A549 (cell line): ENCODE measurements at regions not wholly inside any gene's neighbourhood (a gene's known extent, or its start where the extent isn't known, plus 50 kb on each side); places are given as distances from the start of the nearest gene placed in this dataset.

Experiments used
- CEBPB ChIP-seq, 2 experiments: fragments of >200 bp in 1 of 2; sonication (Bioruptor Twin) in 1 of 2; formaldehyde crosslinking in 1 of 2; IDR thresholded peaks; 2 replicates each; pipeline ENCODE4 v1.6.1; 2012 to 2016
- MYC ChIP-seq: IDR thresholded peaks from 2 replicates; pipeline ENCODE4 v1.6.1; 2012; ENCODE audit warnings: mild to moderate bottlenecking, inconsistent platforms, low read length, improper control_type of control experiment, borderline replicate concordance
- NR3C1 ChIP-seq: fragments of >200 bp; sonication (Bioruptor Twin); formaldehyde crosslinking; IDR thresholded peaks from 3 replicates; pipeline ENCODE4 v1.6.1; 2017
- POLR2A ChIP-seq: IDR thresholded peaks from 2 replicates; pipeline ENCODE4 v1.6.1; 2012; ENCODE audit warnings: mild to moderate bottlenecking, low read length
- RAD21 ChIP-seq, 2 experiments: fragments of >200 bp in 1 of 2; sonication (Bioruptor Twin) in 1 of 2; formaldehyde crosslinking in 1 of 2; IDR thresholded peaks in 1 of 2; conservative IDR thresholded peaks in 1 of 2; 2 replicates in 1 of 2; 3 replicates in 1 of 2; pipeline ENCODE4 v1.6.1; 2012 to 2018; ENCODE audit warnings: inconsistent platforms in 1 of 2
- RFX5 ChIP-seq: fragments of 450-650 bp; IDR thresholded peaks from 2 replicates; pipeline ENCODE4 v1.7.1; 2014; ENCODE audit warnings: antibody characterized with exemption, mild to moderate bottlenecking, moderate library complexity
- TF ChIP-seq, protein P1 (sequence below): fragments of 200-600 bp; sonication (generic); IDR thresholded peaks from 2 replicates; pipeline ENCODE4 v1.6.1; 2016; ENCODE audit warnings: antibody characterized with exemption, mild to moderate bottlenecking, moderate library complexity
- TF ChIP-seq, protein P2 (sequence below): IDR thresholded peaks from 2 replicates; pipeline ENCODE4 v1.6.1; 2012; ENCODE audit warnings: low read depth, borderline replicate concordance
- TF ChIP-seq, protein P3 (sequence below): fragments of >200 bp; sonication (Bioruptor Twin); formaldehyde crosslinking; IDR thresholded peaks from 3 replicates; pipeline ENCODE4 v1.5.1; 2016
- TF ChIP-seq, protein P4 (sequence below): fragments of 450-650 bp; IDR thresholded peaks from 2 replicates; pipeline ENCODE4 v1.6.1; 2014; ENCODE audit warnings: antibody characterized with exemption

DNA sequence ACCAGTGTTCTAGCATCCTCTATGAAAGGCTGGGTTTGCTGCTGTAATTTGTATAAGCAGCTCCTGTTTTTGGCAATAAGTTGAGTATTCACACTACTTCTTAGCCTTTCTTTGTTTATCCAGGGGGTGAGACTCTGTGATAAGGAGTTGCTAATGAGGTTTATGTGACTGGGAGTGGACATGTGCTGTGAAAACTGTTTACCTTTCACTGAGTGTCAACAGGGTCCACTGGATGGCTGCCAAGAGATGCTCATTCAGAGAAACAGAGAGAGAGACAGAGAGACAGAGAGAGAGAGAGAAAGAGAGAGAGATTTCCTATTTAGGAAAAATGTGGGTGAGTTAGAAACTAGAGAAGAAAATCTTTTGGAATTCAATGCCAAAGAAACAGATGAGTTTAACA, 233.9 kb downstream of the CHIC2 start:
- TF ChIP-seq NR3C1: no peak
- TF ChIP-seq, protein P1, sequence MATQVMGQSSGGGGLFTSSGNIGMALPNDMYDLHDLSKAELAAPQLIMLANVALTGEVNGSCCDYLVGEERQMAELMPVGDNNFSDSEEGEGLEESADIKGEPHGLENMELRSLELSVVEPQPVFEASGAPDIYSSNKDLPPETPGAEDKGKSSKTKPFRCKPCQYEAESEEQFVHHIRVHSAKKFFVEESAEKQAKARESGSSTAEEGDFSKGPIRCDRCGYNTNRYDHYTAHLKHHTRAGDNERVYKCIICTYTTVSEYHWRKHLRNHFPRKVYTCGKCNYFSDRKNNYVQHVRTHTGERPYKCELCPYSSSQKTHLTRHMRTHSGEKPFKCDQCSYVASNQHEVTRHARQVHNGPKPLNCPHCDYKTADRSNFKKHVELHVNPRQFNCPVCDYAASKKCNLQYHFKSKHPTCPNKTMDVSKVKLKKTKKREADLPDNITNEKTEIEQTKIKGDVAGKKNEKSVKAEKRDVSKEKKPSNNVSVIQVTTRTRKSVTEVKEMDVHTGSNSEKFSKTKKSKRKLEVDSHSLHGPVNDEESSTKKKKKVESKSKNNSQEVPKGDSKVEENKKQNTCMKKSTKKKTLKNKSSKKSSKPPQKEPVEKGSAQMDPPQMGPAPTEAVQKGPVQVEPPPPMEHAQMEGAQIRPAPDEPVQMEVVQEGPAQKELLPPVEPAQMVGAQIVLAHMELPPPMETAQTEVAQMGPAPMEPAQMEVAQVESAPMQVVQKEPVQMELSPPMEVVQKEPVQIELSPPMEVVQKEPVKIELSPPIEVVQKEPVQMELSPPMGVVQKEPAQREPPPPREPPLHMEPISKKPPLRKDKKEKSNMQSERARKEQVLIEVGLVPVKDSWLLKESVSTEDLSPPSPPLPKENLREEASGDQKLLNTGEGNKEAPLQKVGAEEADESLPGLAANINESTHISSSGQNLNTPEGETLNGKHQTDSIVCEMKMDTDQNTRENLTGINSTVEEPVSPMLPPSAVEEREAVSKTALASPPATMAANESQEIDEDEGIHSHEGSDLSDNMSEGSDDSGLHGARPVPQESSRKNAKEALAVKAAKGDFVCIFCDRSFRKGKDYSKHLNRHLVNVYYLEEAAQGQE: no peak
- TF ChIP-seq RAD21 (conservative IDR thresholded peaks at IDR 0.05 in 1 of 2, IDR thresholded peaks at IDR 0.05 in 1 of 2): no peak
- TF ChIP-seq, protein P2, sequence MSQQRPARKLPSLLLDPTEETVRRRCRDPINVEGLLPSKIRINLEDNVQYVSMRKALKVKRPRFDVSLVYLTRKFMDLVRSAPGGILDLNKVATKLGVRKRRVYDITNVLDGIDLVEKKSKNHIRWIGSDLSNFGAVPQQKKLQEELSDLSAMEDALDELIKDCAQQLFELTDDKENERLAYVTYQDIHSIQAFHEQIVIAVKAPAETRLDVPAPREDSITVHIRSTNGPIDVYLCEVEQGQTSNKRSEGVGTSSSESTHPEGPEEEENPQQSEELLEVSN: no peak
- TF ChIP-seq, protein P3, sequence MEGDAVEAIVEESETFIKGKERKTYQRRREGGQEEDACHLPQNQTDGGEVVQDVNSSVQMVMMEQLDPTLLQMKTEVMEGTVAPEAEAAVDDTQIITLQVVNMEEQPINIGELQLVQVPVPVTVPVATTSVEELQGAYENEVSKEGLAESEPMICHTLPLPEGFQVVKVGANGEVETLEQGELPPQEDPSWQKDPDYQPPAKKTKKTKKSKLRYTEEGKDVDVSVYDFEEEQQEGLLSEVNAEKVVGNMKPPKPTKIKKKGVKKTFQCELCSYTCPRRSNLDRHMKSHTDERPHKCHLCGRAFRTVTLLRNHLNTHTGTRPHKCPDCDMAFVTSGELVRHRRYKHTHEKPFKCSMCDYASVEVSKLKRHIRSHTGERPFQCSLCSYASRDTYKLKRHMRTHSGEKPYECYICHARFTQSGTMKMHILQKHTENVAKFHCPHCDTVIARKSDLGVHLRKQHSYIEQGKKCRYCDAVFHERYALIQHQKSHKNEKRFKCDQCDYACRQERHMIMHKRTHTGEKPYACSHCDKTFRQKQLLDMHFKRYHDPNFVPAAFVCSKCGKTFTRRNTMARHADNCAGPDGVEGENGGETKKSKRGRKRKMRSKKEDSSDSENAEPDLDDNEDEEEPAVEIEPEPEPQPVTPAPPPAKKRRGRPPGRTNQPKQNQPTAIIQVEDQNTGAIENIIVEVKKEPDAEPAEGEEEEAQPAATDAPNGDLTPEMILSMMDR: no peak
- TF ChIP-seq POLR2A: no peak
- TF ChIP-seq RFX5: no peak
- TF ChIP-seq MYC: no peak
- TF ChIP-seq, protein P4, sequence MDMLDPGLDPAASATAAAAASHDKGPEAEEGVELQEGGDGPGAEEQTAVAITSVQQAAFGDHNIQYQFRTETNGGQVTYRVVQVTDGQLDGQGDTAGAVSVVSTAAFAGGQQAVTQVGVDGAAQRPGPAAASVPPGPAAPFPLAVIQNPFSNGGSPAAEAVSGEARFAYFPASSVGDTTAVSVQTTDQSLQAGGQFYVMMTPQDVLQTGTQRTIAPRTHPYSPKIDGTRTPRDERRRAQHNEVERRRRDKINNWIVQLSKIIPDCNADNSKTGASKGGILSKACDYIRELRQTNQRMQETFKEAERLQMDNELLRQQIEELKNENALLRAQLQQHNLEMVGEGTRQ: no peak
- no peak for TF ChIP-seq CEBPB (IDR thresholded peaks at IDR 0.05)
